ENCODE measurements at regions not wholly inside any gene's neighbourhood (a gene's known extent, or its start where the extent isn't known, plus 50 kb on each side); places are given as distances from the start of the nearest gene placed in this dataset.

GRCh38 chr10:52889611-52890010, 117.0 kb upstream of the MBL2 start:
- Histone ChIP-seq H3K4me3 (ENCODE audit: low read depth, low read length, poor library complexity, severe bottlenecking) (no peak overlapping the region), H3K9me3 (ENCODE audit: low read length) (no peaks in the 10 kb centered on the region), H4K20me1 (ENCODE audit: insufficient read depth, low read length) (no peaks in the 10 kb centered on the region), H3K27me3 (ENCODE audit: insufficient read depth, low read length) (no peaks in the 10 kb centered on the region), H3K9me2 (ENCODE audit: low read depth, low read length) (no peaks in the 10 kb centered on the region), H3F3A (ENCODE audit: insufficient read depth, low read length) (no peaks in the 10 kb centered on the region), H2AFZ (ENCODE audit: low read length) (no peak overlapping the region), H3K4me2 (ENCODE audit: low read length) (no peak overlapping the region), H3K9ac (ENCODE audit: low read length) (no peak overlapping the region), H3K27ac (ENCODE audit: low read depth, low read length, poor library complexity, severe bottlenecking) (no peak overlapping the region), H3K79me2 (ENCODE audit: insufficient read depth, low read length) (no peaks in the 10 kb centered on the region), H3K36me3 (ENCODE audit: insufficient read depth, low read length) (no peaks in the 10 kb centered on the region), H3K4me1 (ENCODE audit: insufficient read depth, low read length, severe bottlenecking) (no peaks in the 10 kb centered on the region)
- TF ChIP-seq EZH2 (IDR thresholded peaks at IDR 0.05; ENCODE audit: borderline replicate concordance, low read length) (no peak), CTCF (IDR thresholded peaks at IDR 0.05; ENCODE audit: low read length) (no peak)

- Histone ChIP-seq H3K4me2 (ENCODE audit: low read length) (no peak overlapping the region), H3K27ac (ENCODE audit: low read depth, low read length, poor library complexity, severe bottlenecking) (no peak overlapping the region), H3K27me3 (ENCODE audit: insufficient read depth, low read length) (no peaks in the 10 kb centered on the region), H3K4me1 (ENCODE audit: insufficient read depth, low read length, severe bottlenecking) (no peaks in the 10 kb centered on the region), H3K36me3 (ENCODE audit: insufficient read depth, low read length) (no peaks in the 10 kb centered on the region), H3K79me2 (ENCODE audit: insufficient read depth, low read length) (no peaks in the 10 kb centered on the region), H3K9me2 (ENCODE audit: low read depth, low read length) (no peaks in the 10 kb centered on the region), H3K4me3 (ENCODE audit: low read depth, low read length, poor library complexity, severe bottlenecking) (no peak overlapping the region), H3F3A (ENCODE audit: insufficient read depth, low read length) (no peaks in the 10 kb centered on the region), H3K9me3 (ENCODE audit: low read length) (no peaks in the 10 kb centered on the region), H2AFZ (ENCODE audit: low read length) (no peak overlapping the region), H4K20me1 (ENCODE audit: insufficient read depth, low read length) (no peaks in the 10 kb centered on the region), H3K9ac (ENCODE audit: low read length) (no peak overlapping the region)
- TF ChIP-seq CTCF (IDR thresholded peaks at IDR 0.05; ENCODE audit: low read length) (peak; percentile 62), EZH2 (IDR thresholded peaks at IDR 0.05; ENCODE audit: borderline replicate concordance, low read length) (no peak)
Observed at GRCh38 chr10:52883996-52884871, 111.7 kb upstream of the MBL2 start.

GRCh38 chr10:52879091-52879807, 106.7 kb upstream of the MBL2 start:
- TF ChIP-seq CTCF (IDR thresholded peaks at IDR 0.05; ENCODE audit: low read length) (no peak), EZH2 (IDR thresholded peaks at IDR 0.05; ENCODE audit: borderline replicate concordance, low read length) (no peak)
- Histone ChIP-seq H3K27me3 (ENCODE audit: insufficient read depth, low read length) (no peaks in the 10 kb centered on the region), H3K9me2 (ENCODE audit: low read depth, low read length) (no peaks in the 10 kb centered on the region), H3K79me2 (ENCODE audit: insufficient read depth, low read length) (no peaks in the 10 kb centered on the region), H3K4me2 (ENCODE audit: low read length) (no peak overlapping the region), H3K9ac (ENCODE audit: low read length) (no peak overlapping the region), H2AFZ (ENCODE audit: low read length) (no peak overlapping the region), H3F3A (ENCODE audit: insufficient read depth, low read length) (no peaks in the 10 kb centered on the region), H3K27ac (ENCODE audit: low read depth, low read length, poor library complexity, severe bottlenecking) (no peak overlapping the region), H4K20me1 (ENCODE audit: insufficient read depth, low read length) (no peaks in the 10 kb centered on the region), H3K4me3 (ENCODE audit: low read depth, low read length, poor library complexity, severe bottlenecking) (no peak overlapping the region), H3K4me1 (ENCODE audit: insufficient read depth, low read length, severe bottlenecking) (no peaks in the 10 kb centered on the region), H3K9me3 (ENCODE audit: low read length) (no peaks in the 10 kb centered on the region), H3K36me3 (ENCODE audit: insufficient read depth, low read length) (no peaks in the 10 kb centered on the region)

All from OCI-LY1 (cell line).